NCI-H345 treated with DMSO at 0.1 percent for 48 hours (cell line): ENCODE measurements at regions not wholly inside any gene's neighbourhood (a gene's known extent, or its start where the extent isn't known, plus 50 kb on each side); places are given as distances from the start of the nearest gene placed in this dataset.
A peak's percentile ranks its signal among the peaks of the same experiment; 100 is the strongest.

ENCODE experiments used
- DNase-seq: peaks from one replicate; lab custom pipeline; 2025; ENCODE audit not compliant: unreplicated experiment; lab: John Stamatoyannopoulos, UW

- DNase-seq: no peak
Observed at GRCh38 chr14:85412756-85413155, 117.2 kb upstream of the FLRT2 start.

GRCh38 chr14:85413836-85414526 is 116.0 kb upstream of the FLRT2 start:
- no peak for DNase-seq

- no peak for DNase-seq
Observed at GRCh38 chr14:85415015-85415712, 114.8 kb upstream of the FLRT2 start.

- no peak for DNase-seq
Observed at GRCh38 chr14:85416771-85417170, 113.2 kb upstream of the FLRT2 start.

- no peak for DNase-seq
Observed at GRCh38 chr14:85417396-85417795, 112.5 kb upstream of the FLRT2 start.

- no peak for DNase-seq
Observed at GRCh38 chr14:85418721-85419120, 111.2 kb upstream of the FLRT2 start.

GRCh38 chr14:85420278-85420677 is 109.7 kb upstream of the FLRT2 start:
- no peak for DNase-seq

GRCh38 chr14:85420707-85421106 is 109.2 kb upstream of the FLRT2 start:
- no peak for DNase-seq

GRCh38 chr14:85421186-85421877 is 108.6 kb upstream of the FLRT2 start:
- DNase-seq: no peak

- DNase-seq: no peak
Observed at GRCh38 chr14:85423889-85424288, 106.1 kb upstream of the FLRT2 start.

- no peak for DNase-seq
Observed at GRCh38 chr14:85425507-85425906, 104.4 kb upstream of the FLRT2 start.

GRCh38 chr14:85426068-85426935 is 103.6 kb upstream of the FLRT2 start:
- DNase-seq: no peak

- DNase-seq: no peak
Observed at GRCh38 chr14:85428926-85429325, 101.0 kb upstream of the FLRT2 start.

- DNase-seq: no peak
Observed at GRCh38 chr14:85437148-85437547, 92.8 kb upstream of the FLRT2 start.

GRCh38 chr14:85438001-85438400 is 91.9 kb upstream of the FLRT2 start:
- DNase-seq: no peak

- DNase-seq: no peak
Observed at GRCh38 chr14:85438481-85438942, 91.4 kb upstream of the FLRT2 start.

- no peak for DNase-seq
Observed at GRCh38 chr14:85439696-85440328, 90.1 kb upstream of the FLRT2 start.

GRCh38 chr14:85441909-85442643 is 87.9 kb upstream of the FLRT2 start:
- no peak for DNase-seq

GRCh38 chr14:85442996-85443395 is 86.9 kb upstream of the FLRT2 start:
- no peak for DNase-seq

GRCh38 chr14:85444635-85445034 is 85.3 kb upstream of the FLRT2 start:
- peak; percentile 44 for DNase-seq
